Activated CD4-positive, alpha-beta T cell treated with anti-CD3 and anti-CD28 coated beads, Interleukin-2, Interleukin-6, amounts not matched to agents 100 ng/mL and 50 ng/mL, durations not matched to agents 16 hours and 8 hours (primary cell): ENCODE measurements at regions not wholly inside any gene's neighbourhood (a gene's known extent, or its start where the extent isn't known, plus 50 kb on each side); places are given as distances from the start of the nearest gene placed in this dataset.

Experiments
- DNase-seq: peaks from one replicate; pipeline ENCODE4 v3.0.0-alpha.2; 2020

GRCh38 chr11:95466416-95466815, 235.4 kb upstream of the SESN3 start:
- DNase-seq = no peak

GRCh38 chr11:95465887-95466286, 234.9 kb upstream of the SESN3 start:
- no peak for DNase-seq

GRCh38 chr11:95461858-95462257, 230.9 kb upstream of the SESN3 start:
- DNase-seq = no peak

- DNase-seq = no peak
Measured at GRCh38 chr11:95461348-95461747, 230.3 kb upstream of the SESN3 start.

- DNase-seq = no peak
Measured at GRCh38 chr11:95459291-95460042, 228.5 kb upstream of the SESN3 start.

- no peak for DNase-seq
Measured at GRCh38 chr11:95456714-95457491, 225.9 kb upstream of the SESN3 start.

GRCh38 chr11:95455228-95455970, 224.4 kb upstream of the SESN3 start:
- no peak for DNase-seq

GRCh38 chr11:95453616-95454171, 222.7 kb upstream of the SESN3 start:
- DNase-seq = no peak

GRCh38 chr11:95451682-95452081, 220.7 kb upstream of the SESN3 start:
- DNase-seq = no peak

GRCh38 chr11:95451261-95451660, 220.3 kb upstream of the SESN3 start:
- DNase-seq = no peak

GRCh38 chr11:95450547-95451123, 219.6 kb upstream of the SESN3 start:
- no peak for DNase-seq

GRCh38 chr11:95445746-95446333, 214.8 kb upstream of the SESN3 start:
- DNase-seq = no peak

- DNase-seq = no peak
Measured at GRCh38 chr11:95444309-95445241, 213.6 kb upstream of the SESN3 start.

GRCh38 chr11:95443386-95443785, 212.4 kb upstream of the SESN3 start:
- peak; percentile 39 for DNase-seq

GRCh38 chr11:95442531-95443050, 211.6 kb upstream of the SESN3 start:
- DNase-seq = no peak

GRCh38 chr11:95435628-95436353, 204.8 kb upstream of the SESN3 start:
- DNase-seq = no peak

GRCh38 chr11:95435192-95435591, 204.2 kb upstream of the SESN3 start:
- DNase-seq = no peak

GRCh38 chr11:95434489-95435057, 203.6 kb upstream of the SESN3 start:
- no peak for DNase-seq

- no peak for DNase-seq
Measured at GRCh38 chr11:95434009-95434408, 203.0 kb upstream of the SESN3 start.
